ENCODE measurements at regions not wholly inside any gene's neighbourhood (a gene's known extent, or its start where the extent isn't known, plus 50 kb on each side); places are given as distances from the start of the nearest gene placed in this dataset.

DNA sequence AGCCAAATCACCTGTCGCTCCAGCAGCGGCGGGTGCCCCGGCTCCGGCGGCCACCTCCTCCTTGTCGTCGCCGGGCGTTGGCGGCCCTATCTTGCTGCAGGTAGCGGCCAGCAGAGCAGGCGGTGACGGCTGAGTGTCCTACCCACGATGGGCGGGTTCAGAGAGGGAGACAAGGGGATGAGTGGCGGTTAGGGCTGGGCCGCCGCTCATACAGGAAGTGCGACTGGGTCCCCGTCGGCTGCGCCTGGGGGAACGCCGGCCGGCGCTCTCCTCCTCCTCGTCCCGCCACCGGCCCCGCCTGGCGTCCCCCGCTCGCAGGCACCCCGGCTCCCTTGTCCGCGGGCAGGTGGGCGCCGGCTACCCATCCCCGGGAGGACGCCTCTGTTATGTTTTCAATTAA is 1692.0 kb downstream of the SLITRK5 start:
- Histone ChIP-seq H3K9ac (ENCODE audit: low read depth in 1 of 2, low read length in 2 of 2) (no peak overlapping the region), H3K9me3 (ENCODE audit: control insufficient read depth in 4 of 4, low read length in 3 of 4) (no peaks in the 10 kb centered on the region), H3K36me3 (ENCODE audit: control insufficient read depth in 4 of 4, insufficient read depth in 3 of 4, low read depth in 1 of 4, low read length in 3 of 4) (no peaks in the 10 kb centered on the region), H3K27me3 (ENCODE audit: control insufficient read depth in 4 of 4, insufficient read depth in 4 of 4, low read length in 3 of 4) (peaks cover 0 to 6% (median 0%) of the 10 kb centered on the region in 4 donors), H3K27ac (ENCODE audit: low read depth in 1 of 2, low read length in 2 of 2) (no peak overlapping the region), H3K4me3 (ENCODE audit: low read depth in 1 of 3, low read length in 3 of 3) (no peak overlapping the region), H3K4me1 (ENCODE audit: control insufficient read depth in 4 of 4, insufficient read depth in 4 of 4, low read length in 3 of 4) (no peaks in the 10 kb centered on the region)
- DNase-seq (ENCODE audit: low spot score), result no peak
- no peak for TF ChIP-seq FOXA1 (IDR thresholded peaks at IDR 0.05)
- TF ChIP-seq, protein P1, sequence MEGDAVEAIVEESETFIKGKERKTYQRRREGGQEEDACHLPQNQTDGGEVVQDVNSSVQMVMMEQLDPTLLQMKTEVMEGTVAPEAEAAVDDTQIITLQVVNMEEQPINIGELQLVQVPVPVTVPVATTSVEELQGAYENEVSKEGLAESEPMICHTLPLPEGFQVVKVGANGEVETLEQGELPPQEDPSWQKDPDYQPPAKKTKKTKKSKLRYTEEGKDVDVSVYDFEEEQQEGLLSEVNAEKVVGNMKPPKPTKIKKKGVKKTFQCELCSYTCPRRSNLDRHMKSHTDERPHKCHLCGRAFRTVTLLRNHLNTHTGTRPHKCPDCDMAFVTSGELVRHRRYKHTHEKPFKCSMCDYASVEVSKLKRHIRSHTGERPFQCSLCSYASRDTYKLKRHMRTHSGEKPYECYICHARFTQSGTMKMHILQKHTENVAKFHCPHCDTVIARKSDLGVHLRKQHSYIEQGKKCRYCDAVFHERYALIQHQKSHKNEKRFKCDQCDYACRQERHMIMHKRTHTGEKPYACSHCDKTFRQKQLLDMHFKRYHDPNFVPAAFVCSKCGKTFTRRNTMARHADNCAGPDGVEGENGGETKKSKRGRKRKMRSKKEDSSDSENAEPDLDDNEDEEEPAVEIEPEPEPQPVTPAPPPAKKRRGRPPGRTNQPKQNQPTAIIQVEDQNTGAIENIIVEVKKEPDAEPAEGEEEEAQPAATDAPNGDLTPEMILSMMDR (IDR thresholded peaks at IDR 0.05; ENCODE audit: low read depth, low read length, missing input control), result no peak
- TF ChIP-seq, protein P2, sequence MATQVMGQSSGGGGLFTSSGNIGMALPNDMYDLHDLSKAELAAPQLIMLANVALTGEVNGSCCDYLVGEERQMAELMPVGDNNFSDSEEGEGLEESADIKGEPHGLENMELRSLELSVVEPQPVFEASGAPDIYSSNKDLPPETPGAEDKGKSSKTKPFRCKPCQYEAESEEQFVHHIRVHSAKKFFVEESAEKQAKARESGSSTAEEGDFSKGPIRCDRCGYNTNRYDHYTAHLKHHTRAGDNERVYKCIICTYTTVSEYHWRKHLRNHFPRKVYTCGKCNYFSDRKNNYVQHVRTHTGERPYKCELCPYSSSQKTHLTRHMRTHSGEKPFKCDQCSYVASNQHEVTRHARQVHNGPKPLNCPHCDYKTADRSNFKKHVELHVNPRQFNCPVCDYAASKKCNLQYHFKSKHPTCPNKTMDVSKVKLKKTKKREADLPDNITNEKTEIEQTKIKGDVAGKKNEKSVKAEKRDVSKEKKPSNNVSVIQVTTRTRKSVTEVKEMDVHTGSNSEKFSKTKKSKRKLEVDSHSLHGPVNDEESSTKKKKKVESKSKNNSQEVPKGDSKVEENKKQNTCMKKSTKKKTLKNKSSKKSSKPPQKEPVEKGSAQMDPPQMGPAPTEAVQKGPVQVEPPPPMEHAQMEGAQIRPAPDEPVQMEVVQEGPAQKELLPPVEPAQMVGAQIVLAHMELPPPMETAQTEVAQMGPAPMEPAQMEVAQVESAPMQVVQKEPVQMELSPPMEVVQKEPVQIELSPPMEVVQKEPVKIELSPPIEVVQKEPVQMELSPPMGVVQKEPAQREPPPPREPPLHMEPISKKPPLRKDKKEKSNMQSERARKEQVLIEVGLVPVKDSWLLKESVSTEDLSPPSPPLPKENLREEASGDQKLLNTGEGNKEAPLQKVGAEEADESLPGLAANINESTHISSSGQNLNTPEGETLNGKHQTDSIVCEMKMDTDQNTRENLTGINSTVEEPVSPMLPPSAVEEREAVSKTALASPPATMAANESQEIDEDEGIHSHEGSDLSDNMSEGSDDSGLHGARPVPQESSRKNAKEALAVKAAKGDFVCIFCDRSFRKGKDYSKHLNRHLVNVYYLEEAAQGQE (IDR thresholded peaks at IDR 0.05), result no peak
- no peak for TF ChIP-seq RAD21 (IDR thresholded peaks at IDR 0.05)
- no peak for TF ChIP-seq HNF4A (conservative IDR thresholded peaks at IDR 0.05)
- TF ChIP-seq, protein P3, sequence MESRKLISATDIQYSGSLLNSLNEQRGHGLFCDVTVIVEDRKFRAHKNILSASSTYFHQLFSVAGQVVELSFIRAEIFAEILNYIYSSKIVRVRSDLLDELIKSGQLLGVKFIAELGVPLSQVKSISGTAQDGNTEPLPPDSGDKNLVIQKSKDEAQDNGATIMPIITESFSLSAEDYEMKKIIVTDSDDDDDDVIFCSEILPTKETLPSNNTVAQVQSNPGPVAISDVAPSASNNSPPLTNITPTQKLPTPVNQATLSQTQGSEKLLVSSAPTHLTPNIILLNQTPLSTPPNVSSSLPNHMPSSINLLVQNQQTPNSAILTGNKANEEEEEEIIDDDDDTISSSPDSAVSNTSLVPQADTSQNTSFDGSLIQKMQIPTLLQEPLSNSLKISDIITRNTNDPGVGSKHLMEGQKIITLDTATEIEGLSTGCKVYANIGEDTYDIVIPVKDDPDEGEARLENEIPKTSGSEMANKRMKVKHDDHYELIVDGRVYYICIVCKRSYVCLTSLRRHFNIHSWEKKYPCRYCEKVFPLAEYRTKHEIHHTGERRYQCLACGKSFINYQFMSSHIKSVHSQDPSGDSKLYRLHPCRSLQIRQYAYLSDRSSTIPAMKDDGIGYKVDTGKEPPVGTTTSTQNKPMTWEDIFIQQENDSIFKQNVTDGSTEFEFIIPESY (IDR thresholded peaks at IDR 0.05), result no peak
- no peak for TF ChIP-seq FOXA2 (IDR thresholded peaks at IDR 0.05)
- TF ChIP-seq EGR1 (IDR thresholded peaks at IDR 0.05; ENCODE audit: low read depth in 2 of 2), result no peak
- no peak for TF ChIP-seq HNF4G (IDR thresholded peaks at IDR 0.05)
- TF ChIP-seq, protein P4, sequence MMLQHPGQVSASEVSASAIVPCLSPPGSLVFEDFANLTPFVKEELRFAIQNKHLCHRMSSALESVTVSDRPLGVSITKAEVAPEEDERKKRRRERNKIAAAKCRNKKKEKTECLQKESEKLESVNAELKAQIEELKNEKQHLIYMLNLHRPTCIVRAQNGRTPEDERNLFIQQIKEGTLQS (IDR thresholded peaks at IDR 0.05), result no peak
- TF ChIP-seq, protein P5, sequence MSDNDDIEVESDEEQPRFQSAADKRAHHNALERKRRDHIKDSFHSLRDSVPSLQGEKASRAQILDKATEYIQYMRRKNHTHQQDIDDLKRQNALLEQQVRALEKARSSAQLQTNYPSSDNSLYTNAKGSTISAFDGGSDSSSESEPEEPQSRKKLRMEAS (IDR thresholded peaks at IDR 0.05), result no peak
- TF ChIP-seq RXRA (IDR thresholded peaks at IDR 0.05), result no peak
- no peak for TF ChIP-seq NR2F2 (IDR thresholded peaks at IDR 0.05)
- TF ChIP-seq GABPA (IDR thresholded peaks at IDR 0.05 in 1 of 2, conservative IDR thresholded peaks at IDR 0.05 in 1 of 2), result no peak
- no peak for TF ChIP-seq JUND (IDR thresholded peaks at IDR 0.05)
- WGBS, result 79% methylated on average over 41 of the region's 41 CpGs

DNA sequence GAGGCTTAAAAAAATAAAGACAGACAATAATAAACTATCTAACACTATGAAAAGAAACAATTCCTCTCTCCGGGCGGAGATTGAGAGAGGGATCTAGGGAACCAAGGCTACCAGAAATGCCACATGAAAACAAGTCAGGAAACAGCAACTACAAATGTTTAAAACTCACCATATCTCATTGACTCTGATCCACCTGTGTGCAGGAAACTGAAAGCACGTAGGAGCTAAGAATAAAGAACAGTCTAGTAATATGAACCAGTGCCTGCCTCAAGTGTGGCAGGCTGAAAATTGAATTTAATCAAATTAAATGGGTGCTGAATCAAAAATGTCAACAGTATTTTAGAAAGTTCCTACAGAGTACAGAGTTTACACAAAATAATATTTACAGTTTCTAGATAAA is 1701.0 kb downstream of the SLITRK5 start:
- no peak overlapping the region for H3K27ac ChIP-seq (ENCODE audit: low read depth in 1 of 2, low read length in 2 of 2)
- WGBS, result 80% methylated on average over 3 of the region's 3 CpGs
- TF ChIP-seq SP1 (IDR thresholded peaks at IDR 0.05), result no peak
- TF ChIP-seq, protein P3 (IDR thresholded peaks at IDR 0.05), result no peak
- TF ChIP-seq NR2F2 (IDR thresholded peaks at IDR 0.05), result no peak
- no peak for TF ChIP-seq JUND (IDR thresholded peaks at IDR 0.05)
- no peak for TF ChIP-seq YY1 (IDR thresholded peaks at IDR 0.05)
- TF ChIP-seq RXRA (IDR thresholded peaks at IDR 0.05), result no peak
- TF ChIP-seq HNF4G (IDR thresholded peaks at IDR 0.05), result no peak
- TF ChIP-seq GABPA (IDR thresholded peaks at IDR 0.05 in 1 of 2, conservative IDR thresholded peaks at IDR 0.05 in 1 of 2), result no peak
- H3K9ac ChIP-seq (ENCODE audit: low read depth in 1 of 2, low read length in 2 of 2), result no peak overlapping the region
- no peaks in the 10 kb centered on the region for H3K27me3 ChIP-seq (ENCODE audit: control insufficient read depth in 4 of 4, insufficient read depth in 4 of 4, low read length in 3 of 4)
- H3K4me3 ChIP-seq (ENCODE audit: low read depth in 1 of 3, low read length in 3 of 3), result no peak overlapping the region
- H3K9me3 ChIP-seq (ENCODE audit: control insufficient read depth in 4 of 4, low read length in 3 of 4), result no peaks in the 10 kb centered on the region
- H3K4me1 ChIP-seq (ENCODE audit: control insufficient read depth in 4 of 4, insufficient read depth in 4 of 4, low read length in 3 of 4), result no peaks in the 10 kb centered on the region
- no peaks in the 10 kb centered on the region for H3K36me3 ChIP-seq (ENCODE audit: control insufficient read depth in 4 of 4, insufficient read depth in 3 of 4, low read depth in 1 of 4, low read length in 3 of 4)
- DNase-seq (ENCODE audit: low spot score), result no peak

Measured in liver (tissue), 8 donors.